HL-60/S4 treated with retinoic acid at 250 ng/mL for 4 days and 3 days (cell line): ENCODE measurements at regions not wholly inside any gene's neighbourhood (a gene's known extent, or its start where the extent isn't known, plus 50 kb on each side); places are given as distances from the start of the nearest gene placed in this dataset.

Experiments
- in situ Hi-C: fragments of 300-500 bp; cut with MboI; formaldehyde crosslinking; loops from 2 replicates; pipeline ENCODE4 v1.7.0; 2022; ENCODE audit warnings: low sequenced_read_pairs

DNA sequence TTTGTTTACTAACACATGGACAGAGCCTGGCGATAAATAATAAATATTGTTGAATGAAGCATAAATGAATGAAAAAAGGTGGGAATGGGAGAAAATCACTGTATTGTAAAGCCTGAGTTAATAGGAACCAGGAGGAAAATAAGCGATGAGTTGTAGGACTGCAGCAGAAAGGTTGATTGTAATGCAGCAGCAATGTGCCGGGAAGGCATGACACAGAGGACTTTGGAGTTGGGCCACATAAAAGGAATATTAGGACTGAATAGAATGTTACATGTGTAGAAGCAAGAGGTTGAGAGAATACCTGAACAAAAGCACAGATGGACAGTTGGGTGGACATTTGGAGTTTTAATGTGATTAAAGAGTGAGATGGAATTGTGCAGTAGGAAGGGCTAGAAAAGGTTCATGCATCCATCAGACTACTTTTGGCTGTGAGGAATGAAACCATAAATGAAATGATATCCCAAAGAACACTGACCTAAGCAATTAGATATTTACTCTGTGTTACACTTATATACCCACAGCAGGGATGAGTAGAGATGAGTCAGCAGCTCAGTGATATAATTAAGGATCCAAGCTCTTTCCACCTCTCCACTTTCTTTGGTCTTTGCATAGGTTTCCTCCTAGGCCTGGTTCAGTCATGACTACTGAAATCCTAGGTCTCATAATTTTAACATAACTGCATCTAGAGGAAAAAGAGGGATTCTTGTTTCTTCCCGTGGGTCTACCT, 55.4 kb downstream of the CCER1 start:
- in situ Hi-C loops: loop anchor here (25.0 kb wide), 1 partner anchor 1362 kb away; the partner anchor contains the start of gene POC1B

DNA sequence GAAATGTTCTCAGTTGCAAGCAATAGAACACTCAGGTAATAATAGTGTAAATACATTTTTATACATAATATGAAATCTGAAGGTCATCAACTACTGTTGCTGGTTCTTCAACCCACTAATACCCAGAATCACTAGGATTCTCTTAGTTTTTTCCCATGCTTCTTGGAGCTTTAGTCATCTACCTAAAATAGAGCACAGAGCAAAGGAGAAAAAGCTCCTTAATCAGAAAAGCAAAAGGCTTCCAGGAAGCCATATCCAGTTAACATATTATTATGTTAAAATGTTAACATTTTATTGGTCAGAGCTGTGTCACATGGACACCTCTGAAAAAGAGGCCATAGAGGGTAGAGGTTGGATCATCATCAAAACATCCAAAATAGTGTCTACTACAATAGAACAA, 57.0 kb downstream of the CCER1 start:
- in situ Hi-C loops: no loop called here

DNA sequence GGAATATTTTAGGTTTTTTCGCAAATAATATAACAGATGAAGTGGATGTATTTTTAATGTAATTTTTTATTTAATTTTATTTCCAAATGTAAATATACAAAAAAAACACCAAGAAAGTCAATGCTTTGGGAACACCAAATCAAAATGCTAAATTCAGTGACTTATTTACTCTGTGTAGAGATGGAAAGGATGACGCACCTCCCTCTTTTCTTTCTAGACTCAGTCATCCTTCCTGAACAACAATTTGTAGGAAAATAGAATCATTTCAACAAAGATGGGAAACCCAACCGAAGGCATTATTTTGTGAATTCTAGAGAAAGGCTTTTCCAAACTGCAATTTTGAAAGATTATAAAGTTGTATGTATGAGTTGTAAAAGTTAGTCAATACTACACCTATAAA, 57.7 kb downstream of the CCER1 start:
- in situ Hi-C loops: no loop called here

DNA sequence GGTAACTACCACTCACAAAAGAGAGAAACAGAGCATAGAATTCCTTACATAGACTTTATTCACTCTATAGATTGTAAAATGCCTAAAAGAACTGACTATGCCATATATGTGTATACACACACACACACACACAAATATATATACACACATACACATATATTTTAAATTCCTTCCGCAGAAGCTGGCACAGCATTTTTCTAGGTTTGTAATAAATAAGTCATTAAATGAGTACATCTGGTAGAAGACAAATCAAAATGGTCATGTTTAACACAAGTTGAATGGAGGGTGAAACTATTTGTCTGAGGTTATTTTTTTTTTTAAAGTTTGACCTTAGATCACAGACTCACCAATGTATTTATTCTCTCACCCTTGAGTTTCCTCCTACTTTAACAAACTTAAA, 58.2 kb downstream of the CCER1 start:
- in situ Hi-C loops: no loop called here

DNA sequence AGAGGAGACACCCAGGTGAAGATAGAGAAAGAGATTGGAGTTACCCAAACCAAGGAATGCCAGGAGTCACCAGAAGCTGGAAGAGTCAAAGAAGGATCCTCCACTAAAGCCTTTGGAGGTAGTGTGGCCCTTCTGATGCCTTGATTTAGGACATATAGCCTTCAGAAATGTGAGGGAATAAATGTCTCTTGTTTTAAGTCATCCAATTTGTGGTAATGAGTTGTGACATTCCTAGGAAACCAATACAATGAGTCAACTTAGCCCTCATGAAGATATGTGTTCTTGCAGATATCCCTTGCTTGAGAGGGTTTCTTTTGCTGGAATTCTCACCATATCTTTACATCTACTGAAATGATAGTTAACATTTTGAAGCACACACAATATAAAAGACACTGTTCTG, 58.8 kb downstream of the CCER1 start:
- in situ Hi-C loops: no loop called here

DNA sequence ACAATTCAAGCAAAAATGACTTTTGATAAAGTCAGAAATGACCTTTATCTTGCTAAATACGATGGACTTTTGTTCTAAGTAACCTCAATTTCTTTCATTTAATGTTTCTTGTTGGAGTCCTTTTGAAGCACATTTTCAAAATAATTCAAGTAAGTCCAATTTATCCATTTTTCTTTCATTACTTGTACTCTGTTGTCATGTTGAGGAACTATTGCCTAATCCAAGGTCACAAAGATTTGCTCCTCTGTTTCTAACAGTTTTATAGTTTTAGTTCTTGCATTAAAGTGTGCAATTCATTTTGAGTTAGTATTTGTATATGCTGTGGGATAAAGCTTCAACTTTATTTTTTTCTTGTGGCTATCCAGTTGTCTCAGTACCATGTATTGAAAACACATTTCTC, 66.7 kb downstream of the CCER1 start:
- in situ Hi-C loops: no loop called here

DNA sequence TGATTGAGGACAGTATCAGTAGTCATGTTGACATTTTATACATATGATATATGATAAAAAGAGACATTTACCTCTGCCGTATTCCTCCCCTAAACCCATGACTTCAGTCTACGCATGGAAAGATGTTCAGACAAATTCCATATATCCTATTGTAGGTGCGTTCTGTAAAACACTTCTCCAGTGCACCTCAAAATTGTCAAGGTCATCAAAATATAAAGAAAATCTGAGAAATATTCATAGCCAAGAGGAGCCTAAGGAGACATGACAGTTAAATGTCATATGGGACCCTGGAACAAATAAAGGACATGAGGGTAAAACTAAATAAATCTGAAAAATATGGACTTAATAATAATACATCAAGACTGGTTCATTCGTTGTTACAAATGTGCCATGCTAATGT, 71.5 kb downstream of the CCER1 start:
- in situ Hi-C loops: no loop called here

DNA sequence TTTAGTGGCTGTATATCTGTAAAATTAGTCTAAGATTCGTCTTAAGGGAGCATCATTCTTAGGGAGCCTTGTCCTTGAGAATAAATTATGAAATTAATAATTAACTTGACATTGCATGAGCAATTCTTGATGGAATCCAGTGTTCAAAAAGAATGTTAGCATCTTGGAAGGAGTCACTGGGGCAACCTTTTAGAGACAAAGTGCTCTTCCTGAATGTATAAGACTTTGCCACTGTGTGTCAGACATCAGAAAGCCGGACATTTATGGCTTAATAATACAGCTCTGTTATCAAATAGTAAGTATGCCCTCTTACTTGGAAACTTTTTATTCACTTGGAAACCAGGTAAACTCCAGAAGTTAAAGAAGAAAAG, 83.3 kb downstream of the CCER1 start:
- in situ Hi-C loops: no loop called here

DNA sequence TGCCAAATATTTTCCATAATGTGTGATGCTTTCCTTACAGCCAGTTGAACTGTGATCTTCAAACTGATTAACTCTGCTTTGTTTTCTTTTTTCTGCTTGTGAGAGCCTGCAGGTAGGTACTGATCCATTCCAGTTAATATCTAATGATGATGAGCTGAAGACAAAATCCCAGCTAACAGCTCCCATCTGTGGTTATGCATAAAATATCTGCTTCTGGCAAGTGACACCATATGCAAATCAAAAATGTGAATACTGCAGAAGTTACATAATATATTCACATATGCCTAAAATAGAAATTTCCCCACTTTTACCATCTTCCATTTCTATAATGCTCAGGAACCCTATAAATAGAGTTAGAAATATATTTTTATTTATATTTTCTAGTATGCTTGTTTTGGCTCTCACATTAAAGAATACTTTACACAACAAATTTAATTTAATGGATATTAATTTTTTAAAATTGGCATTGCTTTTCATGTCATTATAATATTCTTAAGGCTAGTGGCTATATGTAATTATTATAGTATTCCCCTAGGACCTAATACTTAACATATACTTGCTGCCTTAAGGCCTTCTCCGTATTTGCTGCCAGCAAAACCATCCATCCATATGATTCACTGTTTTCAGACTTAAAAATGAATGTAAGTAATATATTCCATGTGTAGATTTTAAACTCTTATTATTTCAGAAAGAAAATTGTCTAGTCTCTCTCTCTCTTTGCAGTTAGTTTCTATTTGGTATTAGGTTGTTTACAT, 83.8 kb downstream of the CCER1 start:
- in situ Hi-C loops: no loop called here

DNA sequence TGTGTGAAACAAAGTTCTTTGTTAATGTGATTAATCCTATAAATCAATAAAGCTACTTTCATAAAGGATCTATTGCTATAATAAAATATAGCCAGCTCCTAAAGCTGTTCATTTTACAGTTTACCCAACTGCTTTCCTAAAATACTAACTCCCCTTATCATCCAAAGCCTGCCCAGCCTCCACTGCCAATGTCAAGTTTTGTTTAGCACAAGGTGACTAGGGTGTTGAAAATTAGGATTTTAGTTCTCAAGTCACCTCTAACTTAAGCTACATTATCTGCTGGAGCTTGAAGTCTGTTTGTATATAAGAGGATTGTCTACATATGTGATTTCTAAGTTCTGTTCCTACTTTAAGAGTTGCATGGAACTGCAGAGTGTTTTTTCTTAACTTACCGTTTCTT, 86.3 kb downstream of the CCER1 start:
- in situ Hi-C loops: no loop called here

DNA sequence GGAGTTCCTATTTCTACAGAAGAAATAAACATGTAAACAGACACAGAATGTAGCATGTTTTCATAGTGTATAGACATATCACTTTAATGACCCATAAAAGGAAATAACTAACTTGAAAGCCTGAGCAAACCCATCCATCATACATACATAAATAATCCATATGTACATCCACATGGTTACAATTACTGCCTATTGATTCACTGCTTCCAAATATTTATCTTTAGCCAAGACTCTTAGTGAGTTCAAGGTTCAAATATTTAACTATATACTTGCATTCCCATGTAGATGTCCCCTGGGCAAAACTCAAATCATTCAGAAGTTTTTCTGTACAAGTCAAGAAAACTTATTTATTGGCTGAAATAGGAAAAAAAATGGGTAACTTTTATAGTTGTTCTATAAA, 95.4 kb downstream of the CCER1 start:
- in situ Hi-C loops: no loop called here

DNA sequence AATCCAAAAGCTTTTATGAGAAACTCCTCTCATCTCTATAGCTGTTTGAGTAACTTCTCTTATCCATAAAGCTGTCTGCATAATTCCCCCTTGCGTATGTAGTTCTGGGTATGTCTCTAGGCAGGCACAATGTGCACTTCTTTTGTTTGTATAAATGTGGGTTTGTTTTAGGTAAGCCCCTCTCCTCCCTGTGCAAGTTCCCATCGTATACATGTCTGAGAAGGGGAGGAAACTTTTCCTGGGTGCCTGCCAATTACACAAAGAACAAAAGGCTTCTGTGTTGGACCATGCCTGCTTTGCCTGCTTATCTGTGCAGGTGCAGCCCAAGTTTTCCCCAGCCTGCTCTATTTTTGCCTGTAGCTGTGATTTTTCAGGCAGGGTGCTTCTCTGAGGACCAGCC, 96.7 kb downstream of the CCER1 start:
- in situ Hi-C loops: no loop called here

DNA sequence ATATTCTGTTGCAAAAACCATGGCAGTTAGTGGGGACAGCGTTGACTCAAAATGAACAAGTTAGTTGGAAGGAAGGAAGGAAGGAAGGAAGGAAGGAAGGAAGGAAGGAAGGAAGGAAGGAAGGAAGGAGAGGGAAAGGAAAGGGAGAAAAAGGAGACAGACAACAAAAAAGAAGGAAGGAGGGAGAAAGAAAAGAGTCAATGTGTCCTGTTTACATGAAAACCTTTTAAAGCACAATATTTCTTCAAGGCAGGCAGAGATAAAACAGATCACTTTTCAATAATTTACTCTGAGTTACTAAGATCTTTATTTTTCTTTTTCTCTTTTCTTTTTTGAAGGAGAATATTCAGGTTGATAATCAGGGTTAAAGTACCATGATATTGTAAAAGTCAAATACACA, 99.4 kb downstream of the CCER1 start:
- in situ Hi-C loops: no loop called here

DNA sequence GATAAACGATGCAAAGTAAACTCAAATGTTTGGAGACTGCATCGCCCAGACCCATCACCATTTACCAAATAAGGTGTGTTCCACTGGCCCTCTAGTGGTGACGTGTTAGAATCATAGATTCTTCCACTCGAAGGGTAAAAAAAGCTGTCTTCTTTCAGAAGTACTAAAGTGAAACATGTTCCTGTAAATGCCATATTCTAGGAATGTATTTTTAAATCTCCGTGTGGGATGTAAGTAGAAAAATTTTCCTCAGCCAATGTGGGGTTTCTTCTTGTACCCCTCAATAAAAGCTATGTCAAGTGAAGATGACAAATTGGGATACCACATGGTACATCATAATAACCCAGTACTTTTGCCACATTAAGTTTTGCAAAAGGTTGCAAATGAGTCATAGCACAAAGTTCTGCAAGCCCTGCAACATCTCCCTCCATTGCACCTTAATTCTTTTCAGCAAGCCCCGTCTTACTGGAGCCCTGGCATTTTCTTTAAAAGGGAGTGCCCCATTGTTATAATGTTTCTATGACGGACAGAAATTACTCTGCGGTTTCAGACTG, 100.8 kb downstream of the CCER1 start:
- in situ Hi-C loops: no loop called here

DNA sequence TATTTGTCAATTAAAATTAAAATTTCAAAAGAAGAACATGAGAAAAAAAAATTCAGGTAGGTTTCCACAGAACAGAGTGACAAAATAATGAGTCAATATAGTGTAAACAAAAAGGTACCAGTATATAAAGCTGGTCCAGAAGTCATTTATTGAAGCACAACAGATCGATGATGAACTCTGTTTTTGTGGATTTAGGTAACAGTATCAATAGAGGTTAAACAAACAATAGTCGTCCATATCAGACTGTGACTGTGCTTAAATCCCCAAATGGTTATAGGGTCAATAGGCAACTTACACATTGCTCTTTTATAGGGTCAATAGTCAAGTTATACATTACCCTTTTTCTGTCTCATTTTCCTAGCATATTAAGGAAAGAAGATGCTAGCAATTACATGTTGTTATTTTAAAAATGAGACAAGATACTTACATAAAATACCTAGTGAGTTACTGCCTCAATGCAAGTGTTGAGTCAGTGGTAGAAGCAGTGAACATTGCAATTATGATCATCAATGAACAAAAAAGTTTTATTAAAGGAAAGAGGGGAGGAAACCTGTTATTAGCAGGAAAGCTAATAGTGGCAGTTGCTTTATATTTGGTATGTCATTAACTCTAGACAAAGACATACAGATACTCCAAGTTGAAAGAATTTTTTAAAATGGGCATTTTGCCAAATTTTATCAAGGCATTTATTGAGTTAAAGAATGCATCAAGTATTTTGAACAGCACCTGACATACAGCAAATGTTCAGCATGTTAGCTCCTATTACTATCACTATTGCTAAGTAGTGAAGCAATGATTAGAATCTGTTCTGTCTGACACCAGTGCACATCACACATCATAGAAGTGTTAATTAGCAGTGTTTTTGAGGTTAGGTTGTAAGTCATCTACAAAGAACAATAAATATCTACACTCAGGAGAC, 102.9 kb downstream of the CCER1 start:
- in situ Hi-C loops: no loop called here

DNA sequence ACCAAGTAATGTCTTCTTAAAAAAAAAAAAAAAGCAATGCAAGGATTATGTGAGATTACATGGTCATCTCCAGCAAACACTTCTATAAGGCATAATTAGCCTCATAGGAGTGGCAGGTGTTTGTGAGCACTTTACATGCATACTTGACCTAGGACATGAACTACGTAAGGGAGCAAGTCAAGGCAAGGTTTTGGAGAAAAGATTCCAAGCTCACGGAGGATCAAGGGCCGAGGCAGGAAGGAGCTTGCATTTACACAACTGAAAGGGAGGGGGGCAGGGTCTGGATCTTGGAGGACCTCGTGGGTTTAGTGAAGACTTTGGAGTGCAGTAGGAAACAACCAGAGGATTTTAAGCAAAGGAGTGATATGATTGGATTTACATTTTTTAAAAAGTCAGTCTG, 112.5 kb downstream of the CCER1 start:
- in situ Hi-C loops: no loop called here

DNA sequence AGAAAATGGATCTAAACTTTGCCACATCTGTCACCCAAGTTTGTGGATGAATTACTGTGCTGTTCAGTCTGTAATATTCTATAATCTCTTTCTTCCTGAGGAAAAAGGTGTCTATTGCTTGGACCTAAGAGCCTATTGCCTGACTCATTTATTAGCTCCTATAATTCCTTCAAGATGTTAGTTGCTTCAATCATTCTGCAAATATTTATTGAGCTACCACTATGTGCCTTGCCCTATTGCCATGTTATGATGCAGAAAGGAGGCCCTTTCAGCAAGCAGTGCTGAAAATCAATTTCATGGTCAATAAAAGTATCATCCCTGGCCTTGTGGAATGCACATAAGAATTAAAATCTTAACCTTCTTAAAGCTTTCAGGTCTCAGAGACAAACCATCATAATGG, 113.6 kb downstream of the CCER1 start:
- in situ Hi-C loops: no loop called here

DNA sequence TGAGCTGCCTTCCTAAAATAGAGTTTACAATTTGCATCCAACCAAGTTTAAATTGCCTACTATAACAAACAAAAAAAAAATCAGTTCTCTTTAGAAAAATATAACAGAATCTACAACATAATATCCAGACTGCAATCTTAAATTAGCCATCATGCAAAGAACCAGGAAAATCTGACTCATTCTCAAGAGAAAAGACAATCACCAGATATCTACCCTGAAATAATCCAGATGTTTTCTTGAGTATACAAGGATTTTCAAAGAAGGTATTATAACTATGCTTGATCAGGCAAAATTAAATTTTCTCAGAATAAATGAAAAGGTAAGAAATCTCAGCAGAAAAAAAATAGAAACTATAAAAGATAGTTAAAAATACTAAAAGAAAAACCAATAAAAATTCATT, 115.6 kb downstream of the CCER1 start:
- in situ Hi-C loops: no loop called here

DNA sequence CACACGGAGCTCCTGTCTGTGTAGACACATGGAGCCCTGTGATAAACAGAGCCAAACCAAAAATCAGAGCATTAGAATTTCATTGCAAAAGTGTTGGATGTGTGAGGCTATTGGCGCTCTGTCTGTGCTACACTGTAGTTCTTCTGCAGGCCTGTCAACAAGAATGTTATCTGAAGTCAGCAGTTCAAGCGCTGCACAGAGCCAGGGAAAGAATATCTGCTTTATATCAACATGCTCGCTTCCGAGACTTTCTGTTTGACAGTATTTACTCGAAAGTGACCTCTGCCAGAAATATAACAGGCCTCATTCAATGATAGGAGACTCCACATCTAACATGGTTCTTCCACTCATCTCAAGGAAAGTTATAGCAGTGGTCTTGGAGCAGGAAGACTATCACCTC, 118.3 kb downstream of the CCER1 start:
- in situ Hi-C loops: no loop called here

DNA sequence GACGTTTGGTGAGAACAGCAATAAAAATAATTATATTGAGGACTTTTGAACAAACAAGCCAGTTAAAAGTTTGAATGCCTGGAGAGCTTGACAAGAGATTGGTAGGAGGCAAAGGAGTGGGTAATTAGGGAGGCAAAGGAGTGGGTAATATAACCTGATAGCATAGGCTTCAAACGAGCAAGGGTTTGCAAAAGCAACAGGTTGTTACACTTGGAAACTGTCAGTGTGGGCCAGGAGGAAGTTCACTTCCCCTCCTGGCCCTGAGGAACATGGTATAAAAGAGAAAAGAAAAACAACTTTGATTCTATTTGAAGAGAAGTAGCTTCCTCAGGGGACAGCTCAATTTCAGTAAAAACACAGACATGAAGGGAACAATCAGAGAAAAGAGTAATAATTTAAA, 121.7 kb downstream of the CCER1 start:
- in situ Hi-C loops: no loop called here

DNA sequence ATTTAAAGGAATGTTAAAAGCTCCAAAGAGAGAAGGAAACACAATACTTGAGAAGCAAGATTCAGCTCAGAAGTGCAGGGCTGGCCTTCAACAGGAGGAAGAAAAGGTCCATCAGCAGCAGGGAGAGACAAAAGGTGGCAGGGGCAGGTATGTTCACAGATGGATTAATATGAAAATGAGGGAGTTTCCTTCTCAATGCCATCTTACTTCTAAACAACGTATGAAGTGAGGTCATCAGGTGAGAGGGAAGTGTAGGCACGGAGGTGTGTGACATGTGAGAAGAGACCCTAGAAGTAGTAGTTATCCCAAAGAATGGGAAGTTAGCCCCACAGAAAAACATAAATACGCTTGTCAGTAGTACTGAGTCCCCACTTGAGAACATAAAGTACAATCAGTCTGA, 122.5 kb downstream of the CCER1 start:
- in situ Hi-C loops: no loop called here
